Ascending aorta (tissue), 2 donors: ENCODE measurements at regions not wholly inside any gene's neighbourhood (a gene's known extent, or its start where the extent isn't known, plus 50 kb on each side); places are given as distances from the start of the nearest gene placed in this dataset.
A peak's percentile ranks its signal among the peaks of the same experiment; 100 is the strongest.

Source experiments
- DNase-seq, 2 donors: peaks; one replicate each; pipeline ENCODE4 v3.0.0-alpha.2; 2019; ENCODE audit warnings: low spot score in 2 of 2
- H3K27ac ChIP-seq, 2 donors: fragments of 200-600 bp; sonication (generic); one replicate each; pipeline ENCODE4 v1.5.1; 2016 to 2017; ENCODE audit warnings: mild to moderate bottlenecking in 1 of 2
- H3K27me3 ChIP-seq: fragments of 200-600 bp; sonication (generic); one replicate; pipeline ENCODE4 v1.5.1; 2017
- H3K36me3 ChIP-seq, 2 donors: fragments of 200-600 bp; sonication (generic); one replicate each; pipeline ENCODE4 v1.5.1; 2016
- H3K4me1 ChIP-seq, 2 donors: fragments of 200-600 bp; sonication (generic); one replicate each; pipeline ENCODE4 v1.5.1; 2016 to 2017; ENCODE audit warnings: mild to moderate bottlenecking in 1 of 2
- H3K4me3 ChIP-seq, 2 donors: fragments of 200-600 bp; sonication (generic); one replicate each; pipeline ENCODE4 v1.5.1; 2016 to 2017; ENCODE audit warnings: mild to moderate bottlenecking in 1 of 2
- H3K9me3 ChIP-seq, 2 donors: fragments of 200-600 bp; sonication (generic); one replicate each; pipeline ENCODE4 v1.5.1; 2016
- CTCF ChIP-seq, 3 experiments: fragments of 200-600 bp in 2 of 3; fragments of 450-650 bp in 1 of 3; sonication (generic) in 2 of 3; IDR thresholded peaks; one replicate each; pipeline ENCODE4 v1.5.1; 2016 to 2019; ENCODE audit warnings: antibody characterized with exemption in 3 of 3, mild to moderate bottlenecking in 1 of 3, moderate library complexity in 1 of 3
- intact Hi-C: fragments of 100-400 bp; cut with DNase I; formaldehyde crosslinking; loops from one replicate; pipeline ENCODE4 v1.15.1; 2023

GRCh38 chr10:32205670-32206069 is 141.3 kb downstream of the EPC1 start:
- DNase-seq = no peak
- intact Hi-C loops = loop anchor here (5.0 kb wide), 2 partner anchors 148 to 163 kb away; partner anchors contain the start of gene KIF5B
- H3K9me3 ChIP-seq = no peaks in the 10 kb centered on the region
- no peak overlapping the region for H3K27ac ChIP-seq
- no peak overlapping the region for H3K4me3 ChIP-seq
- H3K27me3 ChIP-seq = no peaks in the 10 kb centered on the region
- no peaks in the 10 kb centered on the region for H3K4me1 ChIP-seq
- no peaks in the 10 kb centered on the region for H3K36me3 ChIP-seq
- TF ChIP-seq CTCF (IDR thresholded peaks at IDR 0.05) = no peak

- no peak overlapping the region for H3K27ac ChIP-seq
- DNase-seq = no peak
- H3K27me3 ChIP-seq = no peaks in the 10 kb centered on the region
- H3K9me3 ChIP-seq = no peaks in the 10 kb centered on the region
- H3K36me3 ChIP-seq = no peaks in the 10 kb centered on the region
- TF ChIP-seq CTCF (IDR thresholded peaks at IDR 0.05) = no peak
- H3K4me1 ChIP-seq = no peaks in the 10 kb centered on the region
- no peak overlapping the region for H3K4me3 ChIP-seq
- intact Hi-C loops = loop anchor here (5.0 kb wide), 2 partner anchors 147 to 162 kb away; partner anchors contain the start of gene KIF5B
Measured at GRCh38 chr10:32204606-32205005, 142.4 kb downstream of the EPC1 start.

DNA sequence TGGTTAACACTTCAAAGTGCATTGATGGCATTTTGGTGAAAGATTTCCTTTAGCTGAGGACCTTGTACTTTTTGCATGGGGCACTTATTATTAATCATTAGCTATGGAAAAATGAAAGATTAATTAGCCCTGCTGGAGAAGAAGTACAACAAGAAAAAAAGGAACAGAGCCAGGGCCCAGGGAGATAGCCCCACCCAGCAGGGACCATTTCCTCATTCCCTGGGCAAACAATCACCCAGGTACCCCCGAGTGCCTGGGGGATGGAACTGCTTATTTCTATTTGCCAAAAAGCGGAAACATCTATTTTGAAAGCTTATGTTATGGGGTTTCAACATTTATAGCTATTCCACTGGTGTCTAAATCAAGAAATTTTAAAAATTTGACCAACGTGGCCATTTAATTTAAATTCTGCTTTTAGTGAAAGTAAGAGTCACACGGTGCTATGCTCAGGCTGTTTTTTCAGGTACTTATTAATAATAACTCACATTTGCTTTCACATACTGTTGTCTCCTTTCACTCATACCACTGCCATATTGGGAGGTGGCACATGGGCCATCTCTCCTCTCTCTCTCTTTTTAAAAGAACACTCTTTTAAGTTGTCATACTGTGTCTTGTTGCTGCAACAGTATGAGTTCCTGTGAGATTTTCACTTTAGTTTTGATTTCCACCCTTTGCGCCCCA is 143.6 kb upstream of the KIF5B start:
- no peak overlapping the region for H3K4me3 ChIP-seq
- H3K27me3 ChIP-seq = no peaks in the 10 kb centered on the region
- DNase-seq = peak in 1 of 2 donors; percentile 58
- H3K36me3 ChIP-seq = no peaks in the 10 kb centered on the region
- no peaks in the 10 kb centered on the region for H3K9me3 ChIP-seq
- TF ChIP-seq CTCF (IDR thresholded peaks at IDR 0.05) = no peak
- intact Hi-C loops = no loop called here
- no peak overlapping the region for H3K27ac ChIP-seq
- H3K4me1 ChIP-seq = no peaks in the 10 kb centered on the region

DNA sequence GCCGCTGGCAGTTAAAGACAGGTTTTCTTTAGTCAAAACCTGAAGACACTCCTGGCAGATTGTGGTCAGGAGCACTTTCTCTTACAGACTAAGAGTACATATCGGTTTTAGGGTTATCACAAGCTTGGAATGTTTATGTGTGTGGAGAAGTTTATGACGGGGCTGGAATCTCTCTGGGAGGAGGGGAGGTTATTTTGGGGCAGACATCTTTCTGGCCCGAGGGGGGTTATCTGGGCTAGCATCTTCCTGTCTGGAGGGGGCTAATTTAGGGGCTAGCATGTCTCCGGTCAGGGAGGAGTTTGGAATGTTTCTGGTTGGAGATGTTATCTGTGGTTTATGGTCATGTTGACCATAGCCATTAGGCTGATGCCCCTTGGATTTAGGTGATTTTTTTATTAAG is 141.2 kb upstream of the KIF5B start:
- intact Hi-C loops = no loop called here
- DNase-seq = peak in 1 of 2 donors; percentile 11
- Histone ChIP-seq H3K4me3 (no peak overlapping the region), H3K27me3 (no peaks in the 10 kb centered on the region), H3K27ac (no peak overlapping the region), H3K4me1 (no peaks in the 10 kb centered on the region), H3K9me3 (no peaks in the 10 kb centered on the region), H3K36me3 (no peaks in the 10 kb centered on the region)
- TF ChIP-seq CTCF (IDR thresholded peaks at IDR 0.05) = no peak

- no peak for DNase-seq
- intact Hi-C loops = loop anchor here (2.0 to 5.0 kb wide), 3 partner anchors 54 to 176 kb away; partner anchors contain the start of gene EPC1
- Histone ChIP-seq H3K4me1 (no peaks in the 10 kb centered on the region), H3K27me3 (no peaks in the 10 kb centered on the region), H3K27ac (no peak overlapping the region), H3K4me3 (no peak overlapping the region), H3K9me3 (no peaks in the 10 kb centered on the region), H3K36me3 (no peaks in the 10 kb centered on the region)
- peak; percentile 62 to 74 (median 69) for TF ChIP-seq CTCF (IDR thresholded peaks at IDR 0.05)
Measured at GRCh38 chr10:32190890-32191491, 134.8 kb upstream of the KIF5B start.
